SK-N-SH (cell line): ENCODE measurements at regions not wholly inside any gene's neighbourhood (a gene's known extent, or its start where the extent isn't known, plus 50 kb on each side); places are given as distances from the start of the nearest gene placed in this dataset.

ENCODE experiments used
- CTCF ChIA-PET: fragments of 300-600, 350-600 bp; formaldehyde crosslinking; extraction: SDS; loops from one replicate; lab custom pipeline; 2021; lab: Yijun Ruan, JAX
- POLR2A ChIA-PET: fragments of 350-600 bp; sonication (Branson Sonifier 250); formaldehyde crosslinking; extraction: SDS; loops from one replicate; lab custom pipeline; 2020; ENCODE audit warnings: antibody characterized with exemption, inconsistent platforms; lab: Yijun Ruan, JAX
- DNase-seq: peaks from one replicate; pipeline ENCODE4 v3.0.0; 2012
- H2AFZ ChIP-seq: fragments of 200-600 bp; sonication (generic); 2 replicates; pipeline ENCODE4 v1.8.1; 2016; ENCODE audit warnings: antibody characterized with exemption, mild to moderate bottlenecking, low read depth
- H3F3A ChIP-seq: fragments of 200-600 bp; sonication (generic); replicated peaks from 2 replicates; pipeline ENCODE3; 2016; ENCODE audit warnings: antibody characterized with exemption, mild to moderate bottlenecking; ENCODE audit not compliant: insufficient read depth
- H3K27ac ChIP-seq, 2 experiments: fragments of 200-500 bp in 1 of 2; fragments of 200-600 bp in 1 of 2; sonication (Bioruptor generic) in 1 of 2; sonication (generic), shearing (Covaris generic) in 1 of 2; 2 replicates each; pipeline versions ENCODE4 v1.5.1 to v1.6.1; 2014 to 2016; ENCODE audit warnings: low read depth in 2 of 2, inconsistent platforms in 1 of 2, low read length in 1 of 2, mild to moderate bottlenecking in 1 of 2, mixed read lengths in 1 of 2
- H3K27me3 ChIP-seq: fragments of 200-600 bp; sonication (generic), shearing (Covaris generic); 2 replicates; pipeline ENCODE4 v1.6.1; 2016; ENCODE audit warnings: mixed run types; ENCODE audit not compliant: insufficient read depth
- H3K36me3 ChIP-seq, 2 experiments: fragments of 200-500 bp in 1 of 2; fragments of 200-600 bp in 1 of 2; sonication (Bioruptor generic) in 1 of 2; sonication (generic) in 1 of 2; replicated peaks in 1 of 2; 2 replicates each; pipeline versions ENCODE3 to v1.5.1; 2014 to 2016; ENCODE audit warnings: low read length in 1 of 2, mild to moderate bottlenecking in 1 of 2; ENCODE audit not compliant: insufficient read depth in 2 of 2, control insufficient read depth in 1 of 2
- H3K4me1 ChIP-seq, 2 experiments: fragments of 200-500 bp in 1 of 2; fragments of 200-600 bp in 1 of 2; sonication (Bioruptor generic) in 1 of 2; sonication (generic), shearing (Covaris generic) in 1 of 2; 2 replicates each; pipeline versions ENCODE4 v1.5.1 to v1.6.1; 2014 to 2016; ENCODE audit warnings: low read depth in 1 of 2, low read length in 1 of 2, mixed run types in 1 of 2; ENCODE audit not compliant: insufficient read depth in 2 of 2, control insufficient read depth in 1 of 2
- H3K4me2 ChIP-seq: fragments of 200-600 bp; sonication (generic), shearing (Covaris generic); 2 replicates; pipeline ENCODE4 v1.6.1; 2017; ENCODE audit warnings: mixed run types
- H3K4me3 ChIP-seq, 2 experiments: fragments of 200-500 bp in 1 of 2; fragments of 200-600 bp in 1 of 2; sonication (Bioruptor generic) in 1 of 2; sonication (generic), shearing (Covaris generic) in 1 of 2; 2 replicates each; pipeline versions ENCODE4 v1.5.1 to v1.8.1; 2014 to 2016; ENCODE audit warnings: low read depth in 2 of 2, inconsistent platforms in 1 of 2, low read length in 1 of 2, mild to moderate bottlenecking in 1 of 2, mixed read lengths in 1 of 2, moderate library complexity in 1 of 2
- H3K79me2 ChIP-seq: fragments of 200-600 bp; sonication (generic); 2 replicates; pipeline ENCODE4 v1.8.1; 2017; ENCODE audit warnings: mild to moderate bottlenecking; ENCODE audit not compliant: insufficient read depth
- H3K9ac ChIP-seq: fragments of 200-600 bp; sonication (generic); 2 replicates; pipeline ENCODE4 v1.6.1; 2017; ENCODE audit warnings: mixed run types
- H3K9me2 ChIP-seq: fragments of 200-600 bp; sonication (generic); 2 replicates; pipeline ENCODE4 v1.6.1; 2017; ENCODE audit warnings: mixed run types
- H3K9me3 ChIP-seq: fragments of 200-600 bp; sonication (generic); 2 replicates; pipeline ENCODE4 v1.6.1; 2017; ENCODE audit warnings: mixed run types, mild to moderate bottlenecking, moderate library complexity
- H4K20me1 ChIP-seq: fragments of 200-600 bp; sonication (generic); 2 replicates; pipeline ENCODE4 v1.6.1; 2017; ENCODE audit warnings: mild to moderate bottlenecking, mixed run types; ENCODE audit not compliant: insufficient read depth
- CHD2 ChIP-seq: fragments of 150-350 bp; IDR thresholded peaks from 2 replicates; pipeline ENCODE4 v1.6.1; 2018; ENCODE audit warnings: low read length; ENCODE audit not compliant: partially characterized antibody
- CTCF ChIP-seq: fragments of 200-600 bp; sonication (generic); IDR thresholded peaks from 2 replicates; pipeline ENCODE4 v1.6.1; 2017; ENCODE audit warnings: antibody characterized with exemption, mild to moderate bottlenecking, moderate library complexity
- ELF1 ChIP-seq: IDR thresholded peaks from 2 replicates; pipeline ENCODE4 v1.4.0; 2012
- EZH2phosphoT487 ChIP-seq: fragments of 200-600 bp; sonication (generic); IDR thresholded peaks from 2 replicates; pipeline ENCODE4 v1.6.1; 2017; ENCODE audit warnings: low read depth, mixed run types, mild to moderate bottlenecking, antibody characterized with exemption, moderate library complexity, borderline replicate concordance
- FOXJ3 ChIP-seq: sonication (generic); formaldehyde crosslinking; IDR thresholded peaks from 2 replicates; pipeline ENCODE4 v1.5.1; 2020; ENCODE audit warnings: mild to moderate bottlenecking, missing genetic modification reagents
- GABPA ChIP-seq: IDR thresholded peaks from 2 replicates; pipeline ENCODE4 v1.4.0; 2012; ENCODE audit warnings: low read depth, mild to moderate bottlenecking
- IRF3 ChIP-seq: fragments of 150-350 bp; IDR thresholded peaks from 2 replicates; pipeline ENCODE4 v1.6.1; 2016; ENCODE audit warnings: mild to moderate bottlenecking, low read depth, low read length
- JUND ChIP-seq: IDR thresholded peaks from 2 replicates; pipeline ENCODE4 v1.4.0; 2012
- MAX ChIP-seq: IDR thresholded peaks from 2 replicates; pipeline ENCODE4 v1.4.0; 2012; ENCODE audit warnings: low read depth
- NRF1 ChIP-seq: IDR thresholded peaks from 2 replicates; pipeline ENCODE4 v1.6.1; 2012; ENCODE audit warnings: low read depth, mild to moderate bottlenecking, low read length
- PBX3 ChIP-seq: IDR thresholded peaks from 2 replicates; pipeline ENCODE4; 2012
- POLR2AphosphoS5 ChIP-seq: IDR thresholded peaks from 2 replicates; pipeline ENCODE4 v1.6.1; 2012; ENCODE audit warnings: low read depth, low read length
- RAD21 ChIP-seq: IDR thresholded peaks from 2 replicates; pipeline ENCODE4 v1.6.1; 2012; ENCODE audit warnings: mild to moderate bottlenecking, low read length
- RFX5 ChIP-seq: IDR thresholded peaks from 2 replicates; pipeline ENCODE4 v1.6.1; 2012; ENCODE audit warnings: mild to moderate bottlenecking, improper control_type of control experiment, low read length
- RXRA ChIP-seq: IDR thresholded peaks from 2 replicates; pipeline ENCODE4 v1.4.0; 2012; ENCODE audit warnings: low read depth, mild to moderate bottlenecking, borderline replicate concordance
- SIN3A ChIP-seq: IDR thresholded peaks from 2 replicates; pipeline ENCODE4 v1.6.1; 2012; ENCODE audit warnings: low read depth, mild to moderate bottlenecking, low read length, moderate library complexity, borderline replicate concordance
- SMC3 ChIP-seq: IDR thresholded peaks from 2 replicates; pipeline ENCODE4 v1.6.1; 2012; ENCODE audit warnings: low read depth, low read length, improper control_type of control experiment
- TCF12 ChIP-seq: IDR thresholded peaks from 2 replicates; pipeline ENCODE4 v1.4.0; 2012
- USF1 ChIP-seq: IDR thresholded peaks from 2 replicates; pipeline ENCODE4 v1.4.0; 2012; ENCODE audit warnings: low read depth, borderline replicate concordance
- YY1 ChIP-seq: IDR thresholded peaks from 2 replicates; pipeline ENCODE4 v1.4.0; 2012; ENCODE audit warnings: low read depth, mild to moderate bottlenecking
- ZBTB33 ChIP-seq: IDR thresholded peaks from 2 replicates; pipeline ENCODE4 v1.4.0; 2012; ENCODE audit warnings: low read depth, borderline replicate concordance
- WGBS: methylation state at CpG from one replicate; pipeline ENCODE4 v1.1.6; 2017; ENCODE audit warnings: low lambda C conversion rate; 5-methylcytosine and 5-hydroxymethylcytosine counted together

- H3K4me3 ChIP-seq, result no peak overlapping the region
- H3K4me2 ChIP-seq, result no peak overlapping the region
- no peaks in the 10 kb centered on the region for H3K9me3 ChIP-seq
- H4K20me1 ChIP-seq, result no peaks in the 10 kb centered on the region
- no peak overlapping the region for H2AFZ ChIP-seq
- H3K27me3 ChIP-seq, result 0 out of 2 replicates have a peak, but pooled peaks cover 4% of the 10 kb centered on the region
- TF ChIP-seq IRF3 (no peak), PBX3 (no peak), RXRA (no peak), EZH2phosphoT487 (no peak), CHD2 (no peak), GABPA (no peak)
- DNase-seq, result no peak
- H3K36me3 ChIP-seq, result no peaks in the 10 kb centered on the region
- no peaks in the 10 kb centered on the region for H3F3A ChIP-seq
- no peaks in the 10 kb centered on the region for H3K9me2 ChIP-seq
- H3K27ac ChIP-seq, result no peak overlapping the region
- WGBS, result 2% methylated on average over 2 of the region's 2 CpGs
- ChIA-PET CTCF (no interaction called here), POLR2A (no interaction called here)
- H3K9ac ChIP-seq, result no peak overlapping the region
- no peaks in the 10 kb centered on the region for H3K4me1 ChIP-seq
- H3K79me2 ChIP-seq, result no peaks in the 10 kb centered on the region
These were observed 189.7 kb downstream of the KIF20B start for GRCh38 chr10:89891006-89891535.

GRCh38 chr10:89894051-89894450 is 192.7 kb downstream of the KIF20B start:
- no peaks in the 10 kb centered on the region for H3K4me1 ChIP-seq
- ChIA-PET CTCF (interaction anchor here (0.7 kb wide), 2 partner anchors 23 to 77 kb away, joined by 3 read pairs; no protein-coding TSS in a partner anchor), POLR2A (no interaction called here)
- H3F3A ChIP-seq, result no peaks in the 10 kb centered on the region
- DNase-seq, result no peak
- H3K36me3 ChIP-seq, result no peaks in the 10 kb centered on the region
- H3K9me3 ChIP-seq, result no peaks in the 10 kb centered on the region
- H3K9me2 ChIP-seq, result no peaks in the 10 kb centered on the region
- WGBS, result 2% methylated on average over 1 of the region's 1 CpG
- 0 out of 2 replicates have a peak, but pooled peaks cover 6% of the 10 kb centered on the region for H3K27me3 ChIP-seq
- no peak overlapping the region for H3K9ac ChIP-seq
- no peak overlapping the region for H3K4me2 ChIP-seq
- H4K20me1 ChIP-seq, result no peaks in the 10 kb centered on the region
- H3K79me2 ChIP-seq, result no peaks in the 10 kb centered on the region
- no peak overlapping the region for H3K4me3 ChIP-seq
- no peak overlapping the region for H3K27ac ChIP-seq
- no peak overlapping the region for H2AFZ ChIP-seq
- no peak for TF ChIP-seq FOXJ3 (CRISPR knock-in tag)
- no peak for TF ChIP-seq NRF1
- no peak for TF ChIP-seq SMC3
- no peak for TF ChIP-seq USF1
- TF ChIP-seq RAD21, result no peak
- no peak for TF ChIP-seq MAX
- TF ChIP-seq CTCF, result no peak
- no peak for TF ChIP-seq ELF1
- TF ChIP-seq RFX5, result no peak
- TF ChIP-seq ZBTB33, result no peak
- no peak for TF ChIP-seq JUND
- TF ChIP-seq POLR2AphosphoS5, result no peak
- no peak for TF ChIP-seq GABPA
- no peak for TF ChIP-seq TCF12
- TF ChIP-seq EZH2phosphoT487, result no peak
- TF ChIP-seq SIN3A, result no peak
- no peak for TF ChIP-seq CHD2
- no peak for TF ChIP-seq YY1
- no peak for TF ChIP-seq PBX3
